ENCODE measurements at regions not wholly inside any gene's neighbourhood (a gene's known extent, or its start where the extent isn't known, plus 50 kb on each side); places are given as distances from the start of the nearest gene placed in this dataset.

DNA sequence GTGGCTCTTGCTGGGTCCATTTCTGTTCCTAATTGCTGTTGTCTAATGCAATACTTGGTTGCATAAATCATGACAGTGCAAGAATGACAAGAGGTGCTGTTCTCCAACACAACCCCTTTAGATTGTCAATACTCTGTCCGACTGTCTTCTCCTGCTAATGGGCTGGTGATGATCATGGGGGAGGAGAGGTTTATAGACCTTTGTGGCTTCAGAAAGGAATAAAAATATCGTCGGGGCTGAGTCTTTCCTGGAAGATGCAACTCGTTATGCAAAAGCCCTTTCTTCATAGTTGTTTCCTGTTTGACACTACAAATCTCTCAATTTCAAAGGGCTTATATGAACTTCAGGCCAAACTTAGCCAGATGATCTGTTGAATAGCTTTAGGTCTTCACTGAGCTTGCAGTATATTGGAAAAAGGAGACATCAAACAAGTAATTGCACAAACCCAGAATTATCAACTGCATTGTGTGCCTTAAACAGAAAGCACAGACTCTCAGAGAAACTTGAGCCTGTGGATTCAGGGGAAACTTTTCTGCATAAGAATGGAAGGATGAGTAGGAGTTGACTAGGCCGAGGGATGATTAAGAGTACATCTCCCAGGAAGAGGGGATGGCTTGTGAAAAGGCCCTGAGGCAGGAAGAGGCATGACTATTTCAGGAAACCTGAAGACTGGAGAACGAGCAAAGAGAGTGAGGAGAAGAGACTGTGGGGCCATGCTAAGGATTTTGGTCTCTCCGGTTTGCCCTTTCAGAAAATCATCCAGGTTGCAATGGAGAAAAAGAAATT is 107.6 kb downstream of the TSEN15 start:
- H3K4me3 ChIP-seq (ENCODE audit: low read depth, low read length) = no peak overlapping the region
- POLR2A ChIA-PET = no interaction called here
- no peaks in the 10 kb centered on the region for H3K36me3 ChIP-seq (ENCODE audit: control insufficient read depth, insufficient read depth, low read length)
- DNase-seq (ENCODE audit: low read depth) = no peak
- CTCF ChIA-PET = interaction anchor here (1.1 to 1.6 kb wide), 2 partner anchors 17 to 65 kb away, joined by 3 read pairs; no protein-coding TSS in a partner anchor
- H3K27me3 ChIP-seq (ENCODE audit: control insufficient read depth, insufficient read depth, low read length) = no peaks in the 10 kb centered on the region
- TF ChIP-seq, protein P1, sequence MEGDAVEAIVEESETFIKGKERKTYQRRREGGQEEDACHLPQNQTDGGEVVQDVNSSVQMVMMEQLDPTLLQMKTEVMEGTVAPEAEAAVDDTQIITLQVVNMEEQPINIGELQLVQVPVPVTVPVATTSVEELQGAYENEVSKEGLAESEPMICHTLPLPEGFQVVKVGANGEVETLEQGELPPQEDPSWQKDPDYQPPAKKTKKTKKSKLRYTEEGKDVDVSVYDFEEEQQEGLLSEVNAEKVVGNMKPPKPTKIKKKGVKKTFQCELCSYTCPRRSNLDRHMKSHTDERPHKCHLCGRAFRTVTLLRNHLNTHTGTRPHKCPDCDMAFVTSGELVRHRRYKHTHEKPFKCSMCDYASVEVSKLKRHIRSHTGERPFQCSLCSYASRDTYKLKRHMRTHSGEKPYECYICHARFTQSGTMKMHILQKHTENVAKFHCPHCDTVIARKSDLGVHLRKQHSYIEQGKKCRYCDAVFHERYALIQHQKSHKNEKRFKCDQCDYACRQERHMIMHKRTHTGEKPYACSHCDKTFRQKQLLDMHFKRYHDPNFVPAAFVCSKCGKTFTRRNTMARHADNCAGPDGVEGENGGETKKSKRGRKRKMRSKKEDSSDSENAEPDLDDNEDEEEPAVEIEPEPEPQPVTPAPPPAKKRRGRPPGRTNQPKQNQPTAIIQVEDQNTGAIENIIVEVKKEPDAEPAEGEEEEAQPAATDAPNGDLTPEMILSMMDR (IDR thresholded peaks at IDR 0.05; ENCODE audit: insufficient read depth, low read depth, low read length) = no peak

DNA sequence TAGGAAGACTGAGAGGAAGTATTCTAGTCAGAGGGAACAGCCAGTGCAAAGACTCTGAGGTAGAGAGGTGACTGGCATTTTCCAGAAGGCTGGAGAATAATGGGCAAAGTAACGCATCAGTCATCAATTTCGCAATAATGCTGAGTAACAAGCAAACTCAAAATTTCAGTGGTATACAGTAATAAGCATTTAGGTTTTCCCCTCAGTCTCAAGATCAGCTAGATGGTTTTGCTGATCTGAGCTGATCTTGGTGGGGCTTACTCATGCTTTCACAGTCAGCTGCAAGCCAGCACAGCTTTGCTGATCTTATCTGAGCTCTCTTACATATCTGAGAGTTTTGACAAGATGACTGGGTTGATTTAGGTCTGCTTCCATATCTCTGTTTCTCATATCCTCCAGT is 108.7 kb downstream of the TSEN15 start:
- no peaks in the 10 kb centered on the region for H3K27me3 ChIP-seq (ENCODE audit: control insufficient read depth, insufficient read depth, low read length)
- DNase-seq (ENCODE audit: low read depth) = peak; percentile 40
- ChIA-PET POLR2A (no interaction called here), CTCF (interaction anchor here (1.3 to 1.6 kb wide), 2 partner anchors 62 to 64 kb away, joined by 3 to 4 read pairs; no protein-coding TSS in a partner anchor)
- no peak overlapping the region for H3K4me3 ChIP-seq (ENCODE audit: low read depth, low read length)
- no peaks in the 10 kb centered on the region for H3K36me3 ChIP-seq (ENCODE audit: control insufficient read depth, insufficient read depth, low read length)
- TF ChIP-seq, protein P1 (IDR thresholded peaks at IDR 0.05; ENCODE audit: insufficient read depth, low read depth, low read length) = no peak

- no peaks in the 10 kb centered on the region for H3K27me3 ChIP-seq (ENCODE audit: control insufficient read depth, insufficient read depth, low read length)
- ChIA-PET POLR2A (no interaction called here), CTCF (interaction anchor here (1.3 kb wide), 1 partner anchor 61 kb away, joined by 4 read pairs; no protein-coding TSS in a partner anchor)
- H3K36me3 ChIP-seq (ENCODE audit: control insufficient read depth, insufficient read depth, low read length) = no peaks in the 10 kb centered on the region
- H3K4me3 ChIP-seq (ENCODE audit: low read depth, low read length) = no peak overlapping the region
- no peak for DNase-seq (ENCODE audit: low read depth)
- TF ChIP-seq, protein P1 (IDR thresholded peaks at IDR 0.05; ENCODE audit: insufficient read depth, low read depth, low read length) = no peak
Observed at GRCh38 chr1:184161071-184161698, 109.7 kb downstream of the TSEN15 start.

- no peaks in the 10 kb centered on the region for H3K27me3 ChIP-seq (ENCODE audit: control insufficient read depth, insufficient read depth, low read length)
- ChIA-PET CTCF (interaction anchor here (0.8 kb wide), 1 partner anchor 87 kb away, joined by 3 read pairs; no protein-coding TSS in a partner anchor), POLR2A (no interaction called here)
- no peaks in the 10 kb centered on the region for H3K36me3 ChIP-seq (ENCODE audit: control insufficient read depth, insufficient read depth, low read length)
- TF ChIP-seq, protein P1 (IDR thresholded peaks at IDR 0.05; ENCODE audit: insufficient read depth, low read depth, low read length) = no peak
- DNase-seq (ENCODE audit: low read depth) = no peak
- H3K4me3 ChIP-seq (ENCODE audit: low read depth, low read length) = no peak overlapping the region
Observed at GRCh38 chr1:184162281-184162680, 110.8 kb downstream of the TSEN15 start.

- Histone ChIP-seq H3K4me3 (ENCODE audit: low read depth, low read length) (no peak overlapping the region), H3K27me3 (ENCODE audit: control insufficient read depth, insufficient read depth, low read length) (no peaks in the 10 kb centered on the region), H3K36me3 (ENCODE audit: control insufficient read depth, insufficient read depth, low read length) (no peaks in the 10 kb centered on the region)
- TF ChIP-seq, protein P1 (IDR thresholded peaks at IDR 0.05; ENCODE audit: insufficient read depth, low read depth, low read length) = no peak
- DNase-seq (ENCODE audit: low read depth) = no peak
- ChIA-PET CTCF (interaction anchor here (1.3 to 2.5 kb wide), 3 partner anchors 8 to 25 kb away, joined by 3 to 5 read pairs (median 3); no protein-coding TSS in a partner anchor), POLR2A (no interaction called here)
Observed at GRCh38 chr1:184163674-184164465, 112.3 kb downstream of the TSEN15 start.
